ENCODE measurements at regions not wholly inside any gene's neighbourhood (a gene's known extent, or its start where the extent isn't known, plus 50 kb on each side); places are given as distances from the start of the nearest gene placed in this dataset.

DNA sequence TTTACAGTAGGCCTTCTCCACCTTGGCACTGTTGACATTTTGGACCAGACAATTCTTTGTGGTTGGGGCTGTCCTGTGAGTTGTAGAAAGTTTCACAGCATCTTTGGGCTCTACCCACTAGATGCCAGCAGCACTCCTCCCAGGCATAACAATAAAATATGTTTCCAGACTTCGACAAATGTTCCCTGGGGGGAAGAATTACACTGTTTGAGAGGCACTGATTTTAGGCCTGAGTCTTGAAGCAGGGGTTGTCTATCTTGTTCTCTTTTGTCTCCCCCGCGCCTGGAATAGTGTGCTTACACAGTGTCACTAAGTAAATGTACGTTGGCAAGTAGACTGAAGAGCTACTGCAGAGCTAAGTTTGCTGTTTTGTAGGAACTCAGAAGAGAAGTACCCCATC lies 254.4 kb upstream of the BOD1L1 start:
- intact Hi-C loops (cut with DNase I), result no loop called here
- no peak for DNase-seq

DNA sequence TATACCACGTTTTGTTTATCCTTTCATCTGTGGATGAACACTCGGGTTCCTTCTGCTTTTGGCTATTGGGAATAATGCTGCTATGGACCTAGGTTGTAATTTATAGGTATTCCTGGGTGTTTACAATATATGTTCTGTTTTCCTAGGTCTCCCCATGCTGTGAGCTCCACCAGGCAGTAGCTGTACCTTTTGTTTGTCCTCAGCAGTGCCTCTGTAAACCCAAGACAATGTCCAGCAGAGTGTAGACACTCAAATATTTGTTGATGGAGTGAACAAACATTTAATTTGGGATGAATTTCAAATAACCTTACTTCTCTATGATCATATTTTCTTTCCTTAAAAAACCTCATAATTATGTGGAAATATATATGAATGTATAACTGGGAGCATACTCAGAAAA lies 259.5 kb upstream of the BOD1L1 start:
- no peak for DNase-seq
- intact Hi-C loops (cut with DNase I), result no loop called here

DNA sequence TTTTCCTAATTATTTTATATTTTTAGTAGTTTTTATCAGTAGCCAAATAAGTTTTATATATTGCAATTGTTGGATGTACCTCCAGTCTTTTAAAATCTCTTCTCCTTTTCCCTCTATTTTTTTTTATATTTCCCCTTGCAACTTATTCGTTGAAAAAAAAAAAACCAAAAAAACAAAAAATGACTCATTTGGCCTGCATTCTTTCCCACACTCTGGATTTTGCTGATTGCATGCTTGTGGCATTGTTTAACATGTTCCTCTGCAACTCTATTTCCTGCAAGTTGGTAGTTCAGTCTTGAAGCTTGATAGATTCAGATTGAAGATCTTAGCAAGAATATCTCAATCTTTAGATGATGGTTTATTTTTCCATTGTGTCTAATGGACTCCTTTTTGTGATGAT lies 260.6 kb upstream of the BOD1L1 start:
- DNase-seq, result no peak
- intact Hi-C loops (cut with DNase I), result no loop called here

DNA sequence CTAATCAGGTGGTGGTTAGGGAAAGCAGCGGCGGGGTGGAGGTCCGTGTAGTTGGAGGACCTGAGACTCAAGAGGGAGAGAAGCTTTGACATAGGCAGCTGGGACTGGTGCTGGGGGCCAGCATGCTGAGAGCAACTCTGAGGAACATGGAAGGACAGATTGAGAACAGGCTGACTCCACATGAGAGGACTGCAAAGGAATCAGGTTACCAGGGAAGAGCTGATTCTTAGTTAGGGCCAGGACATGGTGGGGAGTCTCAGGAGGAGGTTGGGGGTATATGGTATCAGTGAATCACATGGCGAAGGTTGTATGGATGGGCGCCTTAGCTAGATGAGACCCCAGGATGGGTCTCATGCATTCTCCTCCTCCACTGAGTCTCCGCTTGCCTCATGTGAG lies 264.0 kb upstream of the BOD1L1 start:
- no peak for DNase-seq
- intact Hi-C loops (cut with DNase I), result no loop called here

DNA sequence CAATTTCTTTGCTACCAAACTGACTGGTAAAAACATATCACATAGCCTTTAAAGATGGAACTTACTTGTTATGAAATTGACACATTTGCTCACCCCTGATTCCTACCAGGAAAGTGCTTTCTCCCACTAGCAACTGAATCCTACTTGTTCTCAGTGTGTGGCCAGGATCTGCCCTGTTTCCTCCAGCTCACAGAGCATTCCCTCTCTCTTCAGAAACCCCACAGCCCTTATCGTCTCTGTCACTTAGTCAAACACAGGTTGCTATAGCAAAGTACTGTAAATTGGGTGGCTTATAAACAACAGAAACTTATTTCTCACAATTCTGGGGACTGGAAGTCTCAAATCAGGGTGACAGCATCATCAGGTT lies 265.2 kb upstream of the BOD1L1 start:
- intact Hi-C loops (cut with DNase I), result no loop called here
- DNase-seq, result no peak

DNA sequence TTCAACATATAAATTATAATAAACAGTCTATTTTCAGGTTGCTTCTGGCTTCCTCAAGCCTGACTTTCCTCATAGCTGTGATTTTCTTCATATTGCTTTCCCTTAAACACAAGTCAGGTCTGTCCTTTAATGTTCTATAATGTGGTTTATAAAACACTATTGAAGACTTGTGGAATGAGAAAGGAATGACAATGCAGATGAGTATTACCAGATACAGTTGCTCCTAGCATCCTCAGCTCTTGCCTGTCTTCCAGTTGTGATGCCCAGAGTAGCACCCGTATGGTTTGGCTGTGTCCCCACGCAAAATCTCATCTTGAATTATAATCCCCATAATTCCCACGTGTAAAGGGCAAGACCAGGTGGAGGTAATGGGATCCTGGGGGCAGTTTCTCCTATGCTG lies 265.7 kb upstream of the BOD1L1 start:
- intact Hi-C loops (cut with DNase I), result no loop called here
- DNase-seq, result no peak

DNA sequence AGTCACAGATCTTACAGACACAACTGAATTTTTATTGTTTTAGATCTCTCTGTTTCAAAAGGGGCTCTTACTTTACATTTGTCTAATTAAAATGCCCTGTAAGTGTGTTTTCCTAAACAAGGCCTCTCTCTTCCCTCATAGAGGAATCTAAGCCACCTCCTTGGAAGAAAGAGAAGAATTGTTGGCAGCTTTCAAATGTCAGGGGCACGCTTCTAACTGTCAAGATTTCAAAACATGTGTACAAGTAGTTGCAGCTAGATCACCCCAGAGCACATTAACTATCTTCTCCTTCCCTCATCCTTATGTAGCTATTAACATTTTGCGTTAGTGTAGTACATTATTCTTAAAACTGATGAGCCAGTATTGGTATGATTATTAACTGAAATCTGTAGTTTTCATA lies 266.5 kb upstream of the BOD1L1 start:
- DNase-seq, result no peak
- intact Hi-C loops (cut with DNase I), result no loop called here

DNA sequence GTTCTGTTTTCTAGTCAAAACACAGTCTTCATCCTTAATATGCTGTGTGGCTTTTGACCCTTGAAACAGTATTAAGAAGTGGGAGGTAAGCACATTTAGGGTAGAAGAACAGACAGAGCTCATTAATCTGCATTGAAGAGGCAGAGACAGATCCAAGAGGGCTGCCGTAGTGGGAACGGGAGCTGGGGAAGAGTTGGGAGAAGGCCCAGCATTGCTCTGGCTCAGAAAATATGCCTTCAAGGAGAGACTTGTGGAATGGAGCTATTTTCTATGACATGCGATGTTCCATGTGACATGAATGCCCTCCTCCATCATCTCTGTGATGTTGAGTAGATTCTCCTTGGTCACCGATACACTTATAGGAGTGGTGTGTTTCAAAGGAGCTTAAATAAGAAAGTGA lies 273.3 kb upstream of the BOD1L1 start:
- DNase-seq, result no peak
- intact Hi-C loops (cut with DNase I), result no loop called here

DNA sequence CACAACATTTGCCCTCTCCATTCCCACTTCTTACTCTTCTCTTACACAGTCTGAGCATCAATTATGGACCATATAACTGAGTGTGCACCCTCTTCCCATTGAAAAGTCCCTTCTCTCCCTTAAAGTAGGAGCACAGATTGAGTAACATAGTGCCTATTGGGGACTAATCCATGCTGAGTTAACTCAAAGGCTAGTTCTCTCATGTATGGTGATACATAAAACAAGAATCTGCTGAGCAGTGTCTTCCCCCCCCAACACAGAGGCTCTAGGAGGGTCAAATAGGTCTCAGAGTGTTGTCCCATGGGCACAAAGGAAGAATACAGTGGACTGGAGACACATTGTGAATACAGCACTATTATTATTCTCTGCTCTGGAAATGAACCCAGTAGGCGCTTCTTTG lies 274.6 kb upstream of the BOD1L1 start:
- intact Hi-C loops (cut with DNase I), result no loop called here
- DNase-seq, result no peak

DNA sequence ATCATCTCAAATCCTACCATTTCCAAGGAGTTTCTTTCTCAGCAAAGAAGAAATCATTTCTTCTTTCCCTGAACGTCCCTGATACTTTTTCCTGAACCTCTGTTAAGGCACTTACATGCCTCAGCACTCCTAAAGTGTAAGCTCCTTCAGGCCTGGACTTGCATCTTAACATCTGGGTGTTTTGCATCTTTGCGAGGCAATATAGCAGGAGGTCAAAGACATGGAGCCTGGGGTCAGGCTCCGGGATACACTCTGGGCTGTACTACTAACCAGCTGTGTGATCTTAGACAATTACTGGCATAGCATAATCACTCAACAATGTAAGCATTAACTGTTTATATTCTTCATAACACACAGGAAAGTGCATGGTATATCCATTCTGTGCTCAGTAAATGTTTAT lies 275.5 kb upstream of the BOD1L1 start:
- intact Hi-C loops (cut with DNase I), result no loop called here
- DNase-seq, result no peak

DNA sequence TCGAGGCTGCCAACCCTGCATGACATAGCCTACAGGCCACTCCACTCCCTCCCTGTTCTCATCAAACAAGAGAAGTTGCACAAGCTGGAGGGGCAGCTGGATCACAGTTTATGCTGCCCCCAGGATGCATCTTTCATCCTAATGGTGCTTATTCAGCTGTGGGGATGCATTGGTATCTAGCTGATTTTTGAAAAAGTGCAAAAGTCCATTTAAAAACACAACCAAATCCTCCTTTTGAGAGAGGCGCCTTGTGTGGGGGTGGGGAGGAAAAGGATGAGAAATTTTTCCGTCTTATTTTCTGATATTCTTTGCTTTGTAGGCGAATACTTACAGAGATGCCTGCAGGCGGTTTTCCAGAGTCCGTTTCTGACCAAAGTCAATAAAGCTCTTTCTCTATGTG lies 276.4 kb upstream of the BOD1L1 start:
- no peak for DNase-seq
- intact Hi-C loops (cut with DNase I), result no loop called here

DNA sequence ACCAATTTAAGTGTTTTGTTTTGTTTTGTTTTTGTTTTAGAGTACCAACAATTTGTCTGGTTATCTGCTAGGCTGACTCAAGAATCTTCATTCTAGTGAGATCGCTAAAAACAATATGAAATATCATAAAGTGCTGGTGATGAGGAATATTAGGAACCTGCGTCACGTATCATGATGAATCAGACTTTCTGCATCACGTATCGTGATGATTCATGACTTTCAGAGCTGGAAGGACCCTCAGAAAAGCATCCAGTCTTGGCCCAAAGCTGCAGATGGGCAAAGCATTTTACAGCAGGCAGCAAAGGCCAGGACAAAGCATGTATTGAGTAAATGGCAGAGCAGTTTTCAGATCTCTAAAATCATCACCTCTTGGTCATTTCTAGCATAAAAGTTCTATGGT lies 278.0 kb upstream of the BOD1L1 start:
- no peak for DNase-seq
- intact Hi-C loops (cut with DNase I), result no loop called here

DNA sequence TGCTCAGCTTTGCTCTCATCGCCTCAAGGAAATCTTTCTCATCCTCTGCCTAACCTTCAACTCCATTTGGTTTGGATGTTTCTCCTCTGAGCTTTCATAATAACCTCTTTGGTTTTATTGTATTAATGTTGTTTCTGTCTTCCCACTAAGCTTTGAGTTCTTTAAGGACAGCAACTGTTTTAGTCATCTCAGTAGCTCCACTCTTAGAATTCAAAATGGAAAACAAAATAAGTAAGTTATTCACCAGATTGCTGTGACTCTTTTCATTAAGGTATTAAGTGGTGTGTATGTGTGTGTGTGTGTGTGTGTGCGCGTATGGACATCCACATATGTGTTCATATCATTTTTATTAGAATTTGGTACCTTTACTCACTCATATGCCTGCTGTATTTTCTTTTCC lies 279.2 kb upstream of the BOD1L1 start:
- no peak for DNase-seq
- intact Hi-C loops (cut with DNase I), result no loop called here

DNA sequence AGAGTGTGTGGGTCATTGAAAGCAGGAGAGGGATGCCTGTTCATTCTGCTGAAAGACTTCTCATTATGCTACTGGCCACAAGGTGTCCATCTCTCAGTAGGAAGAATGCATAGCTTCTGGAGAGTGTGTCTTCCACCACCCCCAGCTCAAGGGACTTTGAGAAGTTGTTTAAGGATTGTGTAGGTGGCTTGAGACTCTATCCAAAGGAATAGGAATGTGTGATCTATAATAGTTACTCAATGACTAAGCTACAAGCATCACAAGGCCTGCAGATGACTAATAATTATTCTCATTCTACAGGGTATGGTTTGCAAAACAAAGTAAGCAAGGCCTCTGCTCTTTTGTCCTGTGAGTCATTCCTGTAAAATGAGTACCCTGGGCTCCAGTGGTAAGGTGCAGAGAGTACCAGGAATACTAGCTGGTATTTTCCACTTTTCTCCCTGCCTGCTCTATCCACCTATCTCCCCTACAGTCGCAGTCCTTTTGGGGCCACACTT lies 279.8 kb upstream of the BOD1L1 start:
- peak in 1 of 10 donors; percentile 14 for DNase-seq
- intact Hi-C loops (cut with DNase I), result no loop called here

DNA sequence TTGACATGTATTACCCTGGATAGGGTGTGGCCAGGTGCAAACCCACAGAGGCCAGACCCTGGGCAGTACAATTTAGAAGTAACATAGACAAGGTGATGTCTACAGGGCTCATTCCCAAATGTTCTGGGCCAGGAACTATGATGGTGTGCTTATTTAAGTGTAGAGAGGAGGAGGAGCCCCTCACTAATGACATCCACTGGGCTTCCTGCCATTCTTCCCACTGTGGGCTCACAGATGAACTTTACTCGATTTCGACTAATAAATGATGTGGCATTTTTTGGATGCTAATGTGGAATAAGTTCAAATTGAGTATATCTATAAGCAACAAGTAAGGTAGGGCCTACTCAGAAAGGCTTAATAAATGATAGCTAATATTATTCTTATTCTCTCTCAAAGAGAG lies 280.9 kb upstream of the BOD1L1 start:
- intact Hi-C loops (cut with DNase I), result no loop called here
- no peak for DNase-seq

DNA sequence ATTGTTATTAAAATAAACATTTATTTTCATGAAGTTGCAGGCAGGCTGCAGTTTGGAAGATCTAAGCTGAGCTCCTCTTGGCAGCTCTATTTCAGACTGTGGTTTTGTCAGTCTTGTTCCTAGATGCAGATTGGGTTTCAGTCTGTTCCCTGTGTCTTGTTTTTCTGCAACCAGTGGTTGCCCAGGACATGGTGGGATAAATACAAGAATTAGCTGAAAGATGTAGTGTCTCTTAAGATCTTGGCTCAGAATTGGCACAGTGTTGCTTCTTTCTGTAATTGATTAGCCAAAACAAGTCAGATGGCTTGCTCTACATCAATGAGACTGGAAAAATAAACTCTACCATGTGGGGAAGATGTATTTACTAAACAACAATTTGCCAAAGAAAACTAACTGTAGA lies 283.0 kb upstream of the BOD1L1 start:
- no peak for DNase-seq
- intact Hi-C loops (cut with DNase I), result no loop called here

DNA sequence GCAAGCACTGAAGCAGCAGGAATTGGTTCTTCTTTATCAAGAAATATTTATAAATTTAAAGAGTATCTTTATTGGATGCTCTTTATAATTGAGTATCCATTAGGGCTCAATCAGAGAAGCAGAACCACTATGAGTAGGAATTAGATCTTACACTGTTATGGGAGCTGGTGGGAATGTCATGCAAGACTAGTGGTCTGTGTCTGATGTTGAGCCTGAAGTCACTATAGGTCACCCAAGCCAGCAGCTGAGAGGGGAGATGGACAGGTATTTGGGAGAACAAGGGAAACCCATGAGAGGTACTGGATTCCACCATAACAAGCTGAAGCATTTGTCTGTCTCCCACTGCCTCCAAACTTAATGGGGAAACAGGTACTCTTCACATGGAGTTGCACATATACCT lies 283.7 kb upstream of the BOD1L1 start:
- intact Hi-C loops (cut with DNase I), result no loop called here
- no peak for DNase-seq

DNA sequence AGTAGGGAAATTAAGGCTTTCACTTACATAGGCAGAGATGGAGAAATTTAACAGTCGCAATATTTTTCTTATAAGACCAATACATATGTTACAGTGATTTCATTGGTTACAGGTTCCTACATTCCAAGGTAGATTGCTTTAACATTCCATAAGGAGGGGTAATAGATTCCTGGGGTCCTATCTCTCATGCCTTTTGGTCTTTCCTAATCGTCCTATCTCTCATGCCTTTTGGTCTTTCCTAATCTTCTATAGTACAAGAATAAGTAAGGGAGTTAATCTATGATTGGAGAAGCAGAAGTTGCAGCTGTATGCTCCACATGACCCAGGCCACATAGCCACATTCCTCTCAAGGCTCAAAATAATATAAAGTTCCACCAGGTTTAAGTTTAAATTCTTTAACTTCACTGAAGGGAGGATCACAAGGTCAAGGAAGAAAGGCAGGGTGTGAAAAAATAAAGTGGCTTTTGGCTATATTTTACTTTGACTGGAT lies 285.0 kb upstream of the BOD1L1 start:
- DNase-seq, result no peak
- intact Hi-C loops (cut with DNase I), result no loop called here

DNA sequence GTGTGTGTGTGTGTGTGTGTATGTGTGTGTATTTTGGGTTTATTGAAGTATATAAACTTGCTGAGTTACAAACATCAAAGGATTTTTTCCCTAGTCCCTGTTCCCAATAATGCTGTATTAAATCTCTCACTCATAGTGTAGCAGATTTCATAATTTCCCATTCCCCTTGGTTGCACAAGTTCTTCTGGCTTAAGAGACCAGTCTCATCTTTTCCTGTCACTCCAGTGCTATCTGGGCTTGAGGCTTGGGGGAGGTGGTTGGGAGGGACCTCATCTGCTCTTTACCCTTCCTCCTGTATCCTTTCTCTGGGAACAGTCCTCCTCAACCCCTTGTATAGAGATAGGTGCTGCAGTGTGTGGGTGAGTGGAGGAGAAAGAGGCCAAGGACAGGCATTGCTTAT lies 285.4 kb upstream of the BOD1L1 start:
- no peak for DNase-seq
- intact Hi-C loops (cut with DNase I), result no loop called here

DNA sequence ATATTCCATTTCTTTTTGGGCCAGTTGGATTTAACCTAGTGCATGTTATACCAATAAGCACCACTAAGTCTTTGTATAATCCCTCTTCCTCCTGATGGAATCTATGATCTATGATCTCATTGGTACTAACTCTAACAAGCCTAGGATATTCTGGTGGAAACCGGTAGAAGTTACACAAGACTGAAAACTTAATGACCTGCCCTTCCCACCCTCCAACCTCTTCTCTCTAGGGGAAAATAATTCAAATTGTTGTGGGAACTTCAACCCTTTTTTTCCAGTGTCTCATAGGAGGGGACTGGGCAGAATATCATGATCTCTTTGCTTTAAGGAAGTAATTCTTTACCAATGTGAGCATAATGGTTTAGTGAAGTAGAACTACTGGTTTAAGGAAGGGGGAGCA lies 289.5 kb upstream of the BOD1L1 start:
- intact Hi-C loops (cut with DNase I), result no loop called here
- no peak for DNase-seq

DNA sequence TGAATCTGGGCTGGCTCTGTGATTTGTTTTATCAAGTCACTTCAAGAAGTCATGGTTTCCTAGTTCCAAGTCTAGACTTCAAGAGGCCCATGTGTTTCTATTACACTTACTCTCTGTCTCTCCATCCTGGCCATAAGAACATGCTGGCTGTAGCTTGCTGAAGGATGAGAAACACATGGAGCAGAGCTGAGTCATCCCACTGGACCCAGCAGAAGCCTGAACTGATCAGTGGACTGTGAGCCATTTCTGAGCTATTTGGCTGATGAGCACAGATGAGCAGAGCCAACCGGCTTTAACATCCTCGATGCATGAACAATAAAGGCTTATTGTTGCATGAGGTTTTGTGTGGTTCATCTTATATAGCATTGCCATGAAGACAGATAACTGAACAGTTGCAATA lies 290.6 kb upstream of the BOD1L1 start:
- peak in 1 of 10 donors; percentile 10 for DNase-seq
- intact Hi-C loops (cut with DNase I), result no loop called here

DNA sequence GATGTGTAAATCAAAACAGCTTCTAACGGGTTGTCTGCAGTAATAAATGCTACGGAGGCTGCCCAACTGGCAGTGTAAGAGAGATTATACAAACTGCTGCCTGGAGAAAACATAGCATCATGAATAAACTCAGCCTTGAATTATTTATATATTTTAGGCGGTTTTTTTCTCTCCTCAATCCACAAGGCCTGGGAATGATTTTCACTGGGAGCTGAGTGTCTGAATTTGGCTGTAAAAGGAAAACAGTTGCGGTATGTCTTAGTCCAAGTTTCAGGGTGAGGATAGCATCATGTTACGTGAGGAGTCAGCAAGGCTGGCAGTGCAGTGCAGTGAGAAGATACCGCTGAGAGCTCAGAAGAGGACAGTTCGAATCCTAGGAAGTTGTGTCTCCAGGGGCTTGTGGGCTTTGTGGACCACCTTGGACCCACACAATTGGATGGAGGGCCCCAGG lies 291.5 kb upstream of the BOD1L1 start:
- intact Hi-C loops (cut with DNase I), result loop anchor here (1.0 kb wide), 1 partner anchor 9 kb away; no protein-coding TSS in a partner anchor
- DNase-seq, result peak in 2 of 10 donors; percentile 7 to 75

DNA sequence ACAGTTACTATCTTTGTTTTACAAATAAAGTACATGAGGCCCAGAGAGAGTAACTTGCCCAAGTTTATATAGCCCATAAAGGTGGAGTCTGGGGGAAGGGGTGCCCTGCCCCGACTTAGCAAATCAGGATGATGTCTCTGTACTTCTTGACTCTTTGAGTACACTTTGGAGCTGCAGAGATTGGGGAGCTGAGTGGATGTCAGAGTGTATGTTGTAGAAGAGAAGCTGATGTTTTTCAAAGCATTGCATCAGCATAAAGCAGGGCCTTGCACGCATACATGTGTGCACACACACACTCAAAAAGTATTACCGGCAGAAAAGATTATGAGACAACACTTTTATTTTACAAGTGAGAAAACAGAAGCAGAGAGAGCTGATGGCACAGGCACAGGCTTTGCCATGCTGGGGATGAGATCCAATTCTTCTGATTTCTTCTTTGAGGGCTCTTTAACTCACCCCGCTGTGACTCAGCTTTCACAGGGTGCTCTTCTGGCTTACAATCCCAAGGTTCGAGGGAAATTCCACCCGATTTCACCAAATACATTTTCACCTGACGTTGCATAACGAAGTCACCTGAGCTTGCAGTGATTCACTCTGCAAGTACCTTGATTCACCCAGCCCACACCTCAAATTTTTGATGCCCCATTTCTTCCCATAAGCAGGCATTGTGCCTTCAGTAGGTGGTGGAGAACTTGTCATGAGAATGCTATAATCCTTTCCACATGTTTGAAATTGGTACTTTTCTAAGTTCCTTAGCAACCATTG lies 292.8 kb upstream of the BOD1L1 start:
- DNase-seq, result no peak
- intact Hi-C loops (cut with DNase I), result no loop called here
